NT2/D1 (cell line): ENCODE measurements at regions not wholly inside any gene's neighbourhood (a gene's known extent, or its start where the extent isn't known, plus 50 kb on each side); places are given as distances from the start of the nearest gene placed in this dataset.

Experiments used
- SUZ12 ChIP-seq: IDR thresholded peaks from 2 replicates; pipeline ENCODE4 v1.6.1; 2011; ENCODE audit not compliant: insufficient read length, insufficient read depth; ENCODE audit errors: extremely low read depth
- YY1 ChIP-seq: IDR thresholded peaks from 2 replicates; pipeline ENCODE4 v1.6.1; 2011; ENCODE audit not compliant: insufficient read length, insufficient read depth

- TF ChIP-seq YY1 (no peak), SUZ12 (no peak)
These were observed 127.4 kb upstream of the ZPLD1 start for GRCh38 chr3:102307442-102307841.
